Esophagus squamous epithelium (tissue), 5 donors: ENCODE measurements at regions not wholly inside any gene's neighbourhood (a gene's known extent, or its start where the extent isn't known, plus 50 kb on each side); places are given as distances from the start of the nearest gene placed in this dataset.

Experiments
- DNase-seq: peaks from one replicate; lab custom pipeline; 2025; lab: John Stamatoyannopoulos, UW
- H3K27ac ChIP-seq, 4 donors: fragments of 200-600 bp; sonication (generic); one replicate each; pipeline ENCODE4 v1.5.1; 2016 to 2019; ENCODE audit warnings: mild to moderate bottlenecking in 1 of 4
- H3K27me3 ChIP-seq, 4 donors: fragments of 200-600 bp; sonication (generic); 1 replicate in 3 of 4; 2 replicates in 1 of 4; pipeline versions ENCODE4 v1.5.1 to v1.6.0; 2017 to 2021; ENCODE audit warnings: antibody characterized with exemption in 1 of 4
- H3K36me3 ChIP-seq, 3 donors: fragments of 200-600 bp; sonication (generic); one replicate each; pipeline ENCODE4 v1.5.1; 2016 to 2019
- H3K4me1 ChIP-seq, 3 donors: fragments of 200-600 bp; sonication (generic); one replicate each; pipeline ENCODE4 v1.5.1; 2017 to 2019
- H3K4me3 ChIP-seq, 4 donors: fragments of 200-600 bp; sonication (generic); 1 replicate in 3 of 4; 2 replicates in 1 of 4; pipeline ENCODE4 v1.5.1; 2016 to 2019; ENCODE audit warnings: mild to moderate bottlenecking in 2 of 4, moderate library complexity in 1 of 4
- H3K9me3 ChIP-seq, 3 donors: fragments of 200-600 bp; sonication (generic); one replicate each; pipeline ENCODE4 v1.5.1; 2016 to 2019
- POLR2A ChIP-seq, 4 donors: fragments of 450-650 bp; IDR thresholded peaks; one replicate each; pipeline ENCODE4 v1.6.1; 2017; ENCODE audit warnings: antibody characterized with exemption in 4 of 4, mild to moderate bottlenecking in 4 of 4, moderate library complexity in 3 of 4
- WGBS, 2 donors: methylation state at CpG; one replicate each; pipeline ENCODE4 v1.1.5; 2018; 5-methylcytosine and 5-hydroxymethylcytosine counted together
- intact Hi-C: fragments of 100-400 bp; cut with DNase I; formaldehyde crosslinking; loops from one replicate; pipeline ENCODE4 v1.15.0; 2022
- TF ChIP-seq, protein P1 (sequence below), 6 experiments: fragments of 450-650 bp in 4 of 6; fragments of 200-600 bp in 2 of 6; sonication (generic) in 2 of 6; IDR thresholded peaks; one replicate each; pipeline ENCODE4 v1.5.1; 2016 to 2019; ENCODE audit warnings: antibody characterized with exemption in 6 of 6, mild to moderate bottlenecking in 4 of 6, moderate library complexity in 4 of 6
- donor health status: DM: yes; HTN: yes; CAD: no.

GRCh38 chr14:96676166-96676565 lies 121.0 kb upstream of the VRK1 start:
- no peak for DNase-seq
- H3K4me3 ChIP-seq, result no peak overlapping the region
- H3K9me3 ChIP-seq, result no peaks in the 10 kb centered on the region
- no peak overlapping the region for H3K27ac ChIP-seq
- H3K4me1 ChIP-seq, result peaks cover 0 to 8% (median 0%) of the 10 kb centered on the region in 3 donors
- intact Hi-C loops, result no loop called here
- no peaks in the 10 kb centered on the region for H3K36me3 ChIP-seq
- no peak for TF ChIP-seq POLR2A (IDR thresholded peaks at IDR 0.05)
- TF ChIP-seq, protein P1, sequence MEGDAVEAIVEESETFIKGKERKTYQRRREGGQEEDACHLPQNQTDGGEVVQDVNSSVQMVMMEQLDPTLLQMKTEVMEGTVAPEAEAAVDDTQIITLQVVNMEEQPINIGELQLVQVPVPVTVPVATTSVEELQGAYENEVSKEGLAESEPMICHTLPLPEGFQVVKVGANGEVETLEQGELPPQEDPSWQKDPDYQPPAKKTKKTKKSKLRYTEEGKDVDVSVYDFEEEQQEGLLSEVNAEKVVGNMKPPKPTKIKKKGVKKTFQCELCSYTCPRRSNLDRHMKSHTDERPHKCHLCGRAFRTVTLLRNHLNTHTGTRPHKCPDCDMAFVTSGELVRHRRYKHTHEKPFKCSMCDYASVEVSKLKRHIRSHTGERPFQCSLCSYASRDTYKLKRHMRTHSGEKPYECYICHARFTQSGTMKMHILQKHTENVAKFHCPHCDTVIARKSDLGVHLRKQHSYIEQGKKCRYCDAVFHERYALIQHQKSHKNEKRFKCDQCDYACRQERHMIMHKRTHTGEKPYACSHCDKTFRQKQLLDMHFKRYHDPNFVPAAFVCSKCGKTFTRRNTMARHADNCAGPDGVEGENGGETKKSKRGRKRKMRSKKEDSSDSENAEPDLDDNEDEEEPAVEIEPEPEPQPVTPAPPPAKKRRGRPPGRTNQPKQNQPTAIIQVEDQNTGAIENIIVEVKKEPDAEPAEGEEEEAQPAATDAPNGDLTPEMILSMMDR (IDR thresholded peaks at IDR 0.05), result no peak
- H3K27me3 ChIP-seq, result no peaks in the 10 kb centered on the region

DNA sequence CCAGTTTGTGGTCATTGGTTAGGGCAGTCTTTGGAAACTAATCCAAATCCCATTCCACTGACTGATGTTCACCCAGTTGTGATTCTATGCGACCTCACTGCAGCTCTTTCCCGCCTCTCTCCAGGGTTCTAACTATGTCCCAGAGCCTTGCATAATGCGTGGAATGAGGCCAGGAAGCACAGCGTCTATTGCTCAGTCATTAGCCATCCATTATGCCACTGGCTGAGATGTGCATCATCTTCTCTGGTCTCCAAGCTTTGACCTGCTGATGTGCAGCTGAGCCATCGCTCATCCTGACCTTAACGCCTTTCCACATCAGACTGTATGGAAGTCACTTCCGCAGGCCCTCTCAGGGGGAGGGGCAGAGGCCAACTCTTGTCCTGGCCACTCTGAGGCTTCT lies 115.4 kb upstream of the VRK1 start:
- Histone ChIP-seq H3K4me1 (no peaks in the 10 kb centered on the region), H3K27ac (no peak overlapping the region), H3K27me3 (peaks cover 0 to 2% (median 0%) of the 10 kb centered on the region in 4 donors), H3K36me3 (no peaks in the 10 kb centered on the region), H3K4me3 (no peak overlapping the region), H3K9me3 (no peaks in the 10 kb centered on the region)
- no peak for TF ChIP-seq POLR2A (IDR thresholded peaks at IDR 0.05)
- TF ChIP-seq, protein P1 (IDR thresholded peaks at IDR 0.05), result no peak
- intact Hi-C loops, result no loop called here
- 54 to 71% methylated on average over 7 of the region's 7 CpGs for WGBS, 2 donors
- no peak for DNase-seq

- DNase-seq, result no peak
- Histone ChIP-seq H3K4me3 (no peak overlapping the region), H3K36me3 (no peaks in the 10 kb centered on the region), H3K9me3 (no peaks in the 10 kb centered on the region), H3K4me1 (no peaks in the 10 kb centered on the region), H3K27me3 (peaks cover 0 to 5% (median 0%) of the 10 kb centered on the region in 4 donors), H3K27ac (no peak overlapping the region)
- 52 to 59% methylated on average over 3 of the region's 3 CpGs for WGBS, 2 donors
- TF ChIP-seq POLR2A (IDR thresholded peaks at IDR 0.05), result no peak
- TF ChIP-seq, protein P1 (IDR thresholded peaks at IDR 0.05), result no peak
- intact Hi-C loops, result no loop called here
These were observed 114.8 kb upstream of the VRK1 start for GRCh38 chr14:96682401-96682800.

DNA sequence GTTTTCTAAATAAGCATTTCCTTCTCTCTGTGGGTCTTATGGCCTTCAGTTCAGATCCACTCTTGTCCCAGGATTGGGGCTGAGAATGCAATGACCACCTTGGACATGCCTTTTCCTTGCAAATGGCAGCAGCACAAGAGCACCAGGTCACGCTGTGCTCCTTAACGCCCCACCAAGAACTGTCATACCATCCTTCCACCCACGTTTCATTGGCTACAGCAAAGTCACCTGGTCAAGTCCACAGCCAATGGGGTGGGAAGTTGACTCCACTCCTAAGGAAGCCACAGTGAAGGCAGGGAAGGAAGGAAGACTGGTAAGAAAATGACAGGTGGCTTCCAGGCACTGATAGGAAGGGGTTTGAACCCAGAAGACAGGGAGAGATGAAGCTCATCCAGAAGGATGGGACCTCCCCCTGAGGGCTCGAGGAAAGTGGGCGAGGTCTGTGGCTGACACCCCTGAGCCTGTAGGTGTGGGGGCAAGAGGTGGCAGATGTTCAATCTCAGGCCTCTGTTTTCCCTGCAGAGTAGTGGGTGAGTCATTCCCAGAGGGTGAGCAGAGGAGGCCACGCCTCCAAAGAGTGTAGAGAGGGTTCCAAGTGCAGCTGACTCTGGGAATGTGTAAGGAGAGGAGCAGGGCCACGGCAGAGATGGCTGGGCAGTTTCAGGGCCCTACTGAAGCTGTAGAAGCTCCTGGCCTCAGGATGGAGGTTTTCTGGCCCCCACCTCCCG lies 113.5 kb upstream of the VRK1 start:
- intact Hi-C loops, result no loop called here
- no peaks in the 10 kb centered on the region for H3K36me3 ChIP-seq
- H3K4me3 ChIP-seq, result no peak overlapping the region
- TF ChIP-seq, protein P1 (IDR thresholded peaks at IDR 0.05), result no peak
- no peak for TF ChIP-seq POLR2A (IDR thresholded peaks at IDR 0.05)
- WGBS, 2 donors, result 42 to 70% methylated on average over 5 to 6 of the region's 8 CpGs
- H3K27me3 ChIP-seq, result peaks cover 0 to 5% (median 0%) of the 10 kb centered on the region in 4 donors
- no peak for DNase-seq
- H3K9me3 ChIP-seq, result no peaks in the 10 kb centered on the region
- no peak overlapping the region for H3K27ac ChIP-seq
- no peaks in the 10 kb centered on the region for H3K4me1 ChIP-seq

GRCh38 chr14:96686126-96686525 lies 111.1 kb upstream of the VRK1 start:
- peaks cover 0 to 5% (median 0%) of the 10 kb centered on the region in 4 donors for H3K27me3 ChIP-seq
- H3K36me3 ChIP-seq, result no peaks in the 10 kb centered on the region
- no peaks in the 10 kb centered on the region for H3K9me3 ChIP-seq
- 49 to 54% methylated on average over 3 of the region's 3 CpGs for WGBS, 2 donors
- no peak overlapping the region for H3K4me3 ChIP-seq
- DNase-seq, result no peak
- H3K27ac ChIP-seq, result no peak overlapping the region
- H3K4me1 ChIP-seq, result no peaks in the 10 kb centered on the region
- intact Hi-C loops, result no loop called here
- TF ChIP-seq, protein P1 (IDR thresholded peaks at IDR 0.05), result no peak
- TF ChIP-seq POLR2A (IDR thresholded peaks at IDR 0.05), result no peak
